HG03565 (cell line): ENCODE measurements at regions not wholly inside any gene's neighbourhood (a gene's known extent, or its start where the extent isn't known, plus 50 kb on each side); places are given as distances from the start of the nearest gene placed in this dataset.

Experiments
- ATAC-seq: cut with Tn5 transposase; IDR thresholded peaks from one replicate; pipeline ENCODE4 v1.9.1; 2021; ENCODE audit warnings: mild to moderate bottlenecking, moderate library complexity; ENCODE audit not compliant: unreplicated experiment

GRCh38 chr15:37550360-37551024 lies 383.9 kb upstream of the TMCO5A start:
- ATAC-seq, result no peak

GRCh38 chr15:37572401-37572800 lies 362.0 kb upstream of the TMCO5A start:
- no peak for ATAC-seq

GRCh38 chr15:37574985-37575384 lies 359.5 kb upstream of the TMCO5A start:
- no peak for ATAC-seq

- no peak for ATAC-seq
These were observed 357.5 kb upstream of the TMCO5A start for GRCh38 chr15:37576952-37577351.

GRCh38 chr15:37581866-37582532 lies 352.4 kb upstream of the TMCO5A start:
- no peak for ATAC-seq

GRCh38 chr15:37582852-37583251 lies 351.6 kb upstream of the TMCO5A start:
- no peak for ATAC-seq

GRCh38 chr15:37586011-37586583 lies 348.3 kb upstream of the TMCO5A start:
- ATAC-seq, result no peak

GRCh38 chr15:37586976-37587375 lies 347.5 kb upstream of the TMCO5A start:
- ATAC-seq, result no peak

- ATAC-seq, result no peak
These were observed 340.0 kb upstream of the TMCO5A start for GRCh38 chr15:37594417-37594816.

GRCh38 chr15:37595426-37595970 lies 338.9 kb upstream of the TMCO5A start:
- no peak for ATAC-seq

GRCh38 chr15:37599156-37599555 lies 335.3 kb upstream of the TMCO5A start:
- ATAC-seq, result no peak

- no peak for ATAC-seq
These were observed 318.2 kb upstream of the TMCO5A start for GRCh38 chr15:37616215-37616614.

- no peak for ATAC-seq
These were observed 316.1 kb upstream of the TMCO5A start for GRCh38 chr15:37618353-37618752.

- no peak for ATAC-seq
These were observed 314.9 kb upstream of the TMCO5A start for GRCh38 chr15:37619358-37620042.

GRCh38 chr15:37625576-37625975 lies 308.9 kb upstream of the TMCO5A start:
- no peak for ATAC-seq

GRCh38 chr15:37628507-37628906 lies 305.9 kb upstream of the TMCO5A start:
- no peak for ATAC-seq

- ATAC-seq, result no peak
These were observed 297.7 kb upstream of the TMCO5A start for GRCh38 chr15:37636736-37637135.

GRCh38 chr15:37638116-37638515 lies 296.3 kb upstream of the TMCO5A start:
- no peak for ATAC-seq

GRCh38 chr15:37638691-37639090 lies 295.7 kb upstream of the TMCO5A start:
- no peak for ATAC-seq

- no peak for ATAC-seq
These were observed 281.6 kb upstream of the TMCO5A start for GRCh38 chr15:37652646-37653417.

- ATAC-seq, result no peak
These were observed 256.3 kb upstream of the TMCO5A start for GRCh38 chr15:37678124-37678523.
